BE2C (cell line): ENCODE measurements at regions not wholly inside any gene's neighbourhood (a gene's known extent, or its start where the extent isn't known, plus 50 kb on each side); places are given as distances from the start of the nearest gene placed in this dataset.

Source experiments
- DNase-seq: peaks from one replicate; pipeline ENCODE4 v3.0.0-alpha.2; 2020
- H3K27me3 ChIP-seq: fragments of 250-450 bp; sonication (Bioruptor Pico); 2 replicates; pipeline ENCODE4 v1.5.1; 2020; ENCODE audit warnings: mild to moderate bottlenecking
- H3K36me3 ChIP-seq: fragments of 250-450 bp; sonication (Bioruptor Pico); 2 replicates; pipeline ENCODE4 v1.5.1; 2020; ENCODE audit warnings: mild to moderate bottlenecking
- H3K4me1 ChIP-seq: fragments of 250-450 bp; sonication (Bioruptor Pico); 2 replicates; pipeline ENCODE4 v1.5.1; 2020
- H3K4me3 ChIP-seq: 2 replicates; pipeline ENCODE4 v1.5.1; 2011; ENCODE audit warnings: low read depth, low read length
- H3K9me3 ChIP-seq: fragments of 250-450 bp; sonication (Bioruptor Pico); 2 replicates; pipeline ENCODE4 v1.5.1; 2020
- TF ChIP-seq, protein P1 (sequence below): IDR thresholded peaks from 2 replicates; pipeline ENCODE4 v1.5.1; 2012; ENCODE audit warnings: mild to moderate bottlenecking, low read depth, low read length

GRCh38 chr2:122980671-122981070, 1044.4 kb upstream of the CNTNAP5 start:
- no peaks in the 10 kb centered on the region for H3K27me3 ChIP-seq
- H3K4me3 ChIP-seq: no peak overlapping the region
- peak; percentile 47 for DNase-seq
- H3K4me1 ChIP-seq: no peaks in the 10 kb centered on the region
- H3K36me3 ChIP-seq: no peaks in the 10 kb centered on the region
- TF ChIP-seq, protein P1, sequence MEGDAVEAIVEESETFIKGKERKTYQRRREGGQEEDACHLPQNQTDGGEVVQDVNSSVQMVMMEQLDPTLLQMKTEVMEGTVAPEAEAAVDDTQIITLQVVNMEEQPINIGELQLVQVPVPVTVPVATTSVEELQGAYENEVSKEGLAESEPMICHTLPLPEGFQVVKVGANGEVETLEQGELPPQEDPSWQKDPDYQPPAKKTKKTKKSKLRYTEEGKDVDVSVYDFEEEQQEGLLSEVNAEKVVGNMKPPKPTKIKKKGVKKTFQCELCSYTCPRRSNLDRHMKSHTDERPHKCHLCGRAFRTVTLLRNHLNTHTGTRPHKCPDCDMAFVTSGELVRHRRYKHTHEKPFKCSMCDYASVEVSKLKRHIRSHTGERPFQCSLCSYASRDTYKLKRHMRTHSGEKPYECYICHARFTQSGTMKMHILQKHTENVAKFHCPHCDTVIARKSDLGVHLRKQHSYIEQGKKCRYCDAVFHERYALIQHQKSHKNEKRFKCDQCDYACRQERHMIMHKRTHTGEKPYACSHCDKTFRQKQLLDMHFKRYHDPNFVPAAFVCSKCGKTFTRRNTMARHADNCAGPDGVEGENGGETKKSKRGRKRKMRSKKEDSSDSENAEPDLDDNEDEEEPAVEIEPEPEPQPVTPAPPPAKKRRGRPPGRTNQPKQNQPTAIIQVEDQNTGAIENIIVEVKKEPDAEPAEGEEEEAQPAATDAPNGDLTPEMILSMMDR: no peak
- H3K9me3 ChIP-seq: no peaks in the 10 kb centered on the region

DNA sequence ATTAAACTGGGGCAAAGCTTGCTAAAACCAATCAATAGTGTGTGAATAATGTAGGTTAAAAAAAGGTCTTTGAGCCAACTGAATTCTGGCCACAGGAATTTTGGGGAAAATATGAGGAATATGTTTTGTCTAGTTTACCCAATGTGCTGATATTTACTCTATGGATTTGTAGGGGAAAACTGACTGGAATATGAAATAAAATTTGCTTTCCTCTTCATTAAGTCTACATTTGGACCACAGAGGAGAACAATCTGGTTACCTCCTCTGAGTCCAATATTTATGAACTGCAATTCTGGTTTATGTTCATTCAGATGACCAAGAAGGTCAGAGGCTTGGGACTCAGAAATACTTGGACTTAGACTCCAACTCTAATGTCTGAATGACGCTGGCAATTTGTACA, 1042.2 kb upstream of the CNTNAP5 start:
- Histone ChIP-seq H3K9me3 (no peaks in the 10 kb centered on the region), H3K27me3 (no peaks in the 10 kb centered on the region), H3K4me3 (no peak overlapping the region), H3K4me1 (no peaks in the 10 kb centered on the region), H3K36me3 (no peaks in the 10 kb centered on the region)
- DNase-seq: no peak
- TF ChIP-seq, protein P1: no peak

- TF ChIP-seq, protein P1: no peak
- no peak for DNase-seq
- no peaks in the 10 kb centered on the region for H3K9me3 ChIP-seq
- no peak overlapping the region for H3K4me3 ChIP-seq
- H3K36me3 ChIP-seq: no peaks in the 10 kb centered on the region
- H3K4me1 ChIP-seq: no peaks in the 10 kb centered on the region
- no peaks in the 10 kb centered on the region for H3K27me3 ChIP-seq
Observed at GRCh38 chr2:122988395-122989221, 1036.5 kb upstream of the CNTNAP5 start.

GRCh38 chr2:122993592-122993991, 1031.5 kb upstream of the CNTNAP5 start:
- TF ChIP-seq, protein P1: no peak

DNA sequence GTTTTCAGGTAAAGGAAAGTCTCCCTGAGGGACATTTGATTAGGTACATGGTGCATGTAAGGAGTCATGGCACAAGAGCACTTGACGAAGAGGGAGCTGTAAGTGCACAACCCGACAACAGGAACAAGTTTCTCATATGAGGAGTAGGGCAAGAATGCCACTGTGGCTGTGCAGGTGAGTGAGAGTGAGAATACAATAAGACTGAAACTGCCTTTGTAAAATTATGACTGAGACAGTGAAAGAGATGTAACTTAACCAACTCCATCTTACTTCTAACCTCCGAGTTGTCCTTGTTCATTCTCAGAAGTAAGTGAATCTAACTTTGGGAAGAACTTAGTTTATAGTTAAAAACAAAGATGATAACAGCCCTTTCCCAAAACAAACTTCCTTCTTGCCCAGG, 1025.8 kb upstream of the CNTNAP5 start:
- no peaks in the 10 kb centered on the region for H3K9me3 ChIP-seq
- no peaks in the 10 kb centered on the region for H3K27me3 ChIP-seq
- H3K4me3 ChIP-seq: no peak overlapping the region
- no peaks in the 10 kb centered on the region for H3K4me1 ChIP-seq
- TF ChIP-seq, protein P1: no peak
- DNase-seq: no peak
- H3K36me3 ChIP-seq: no peaks in the 10 kb centered on the region

More at GRCh38 chr2:122993592-122993991, 1031.5 kb upstream of the CNTNAP5 start:
- DNase-seq: no peak
- no peaks in the 10 kb centered on the region for H3K36me3 ChIP-seq
- H3K4me3 ChIP-seq: no peak overlapping the region
- no peaks in the 10 kb centered on the region for H3K9me3 ChIP-seq
- no peaks in the 10 kb centered on the region for H3K4me1 ChIP-seq
- H3K27me3 ChIP-seq: no peaks in the 10 kb centered on the region

GRCh38 chr2:122999821-123000220, 1025.3 kb upstream of the CNTNAP5 start:
- Histone ChIP-seq H3K27me3 (no peaks in the 10 kb centered on the region), H3K36me3 (no peaks in the 10 kb centered on the region), H3K9me3 (no peaks in the 10 kb centered on the region), H3K4me1 (no peaks in the 10 kb centered on the region), H3K4me3 (no peak overlapping the region)
- TF ChIP-seq, protein P1: no peak
- DNase-seq: no peak
